ENCODE measurements at regions not wholly inside any gene's neighbourhood (a gene's known extent, or its start where the extent isn't known, plus 50 kb on each side); places are given as distances from the start of the nearest gene placed in this dataset.

DNA sequence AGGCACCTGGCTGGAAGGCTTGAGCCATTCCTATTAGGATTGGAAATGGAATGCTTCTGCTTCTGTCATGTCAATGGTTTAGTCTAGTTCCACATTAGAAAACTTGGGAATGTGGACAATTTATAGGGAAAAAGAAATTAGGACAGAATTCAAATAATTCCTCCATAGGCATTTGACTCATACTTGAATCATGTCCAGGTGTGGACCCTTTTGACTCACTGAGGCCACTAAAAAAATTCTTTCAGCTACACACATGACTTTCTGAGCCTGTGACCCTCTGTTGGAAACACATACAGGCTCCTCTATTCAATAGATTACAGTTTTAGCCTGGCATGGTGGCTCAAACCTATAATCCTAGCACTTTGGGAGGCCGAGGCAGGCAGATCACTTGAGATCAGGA is 100.5 kb downstream of the RASSF10 start:
- Histone ChIP-seq H3K79me2 (ENCODE audit: insufficient read depth, low read length) (no peaks in the 10 kb centered on the region), H3K36me3 (replicated peaks in 1 of 2; ENCODE audit: control insufficient read depth in 1 of 2, insufficient read depth in 2 of 2, low read length in 2 of 2) (no peaks in the 10 kb centered on the region), H3K27ac (ENCODE audit: extremely low read length, insufficient read depth, low read length) (no peak overlapping the region), H3K27me3 (ENCODE audit: control insufficient read depth in 1 of 2, insufficient read depth in 2 of 2, low read length in 2 of 2) (no peaks in the 10 kb centered on the region), H4K20me1 (ENCODE audit: insufficient read depth, low read length) (no peaks in the 10 kb centered on the region), H3K4me1 (ENCODE audit: insufficient read depth, low read length) (peaks cover 69% of the 10 kb centered on the region), H3K4me3 (replicated peaks in 1 of 3; ENCODE audit: insufficient read depth in 1 of 3, low read depth in 2 of 3, low read length in 3 of 3) (no peak overlapping the region), H3K9ac (ENCODE audit: insufficient read depth, low read depth, low read length) (no peak overlapping the region), H3K4me2 (ENCODE audit: low read depth, low read length) (no peak overlapping the region), H2AFZ (ENCODE audit: low read length) (no peak overlapping the region), H3K9me3 (ENCODE audit: low read length) (no peaks in the 10 kb centered on the region)
- TF ChIP-seq ZBTB7B (CRISPR knock-in tag; IDR thresholded peaks at IDR 0.05) (no peak), ZNF878 (CRISPR knock-in tag; IDR thresholded peaks at IDR 0.05) (no peak), ZNF816 (CRISPR knock-in tag; IDR thresholded peaks at IDR 0.05; ENCODE audit: borderline replicate concordance) (no peak), ELF3 (CRISPR knock-in tag; IDR thresholded peaks at IDR 0.05) (no peak), ZNF776 (CRISPR knock-in tag; IDR thresholded peaks at IDR 0.05) (no peak), ZNF607 (CRISPR knock-in tag; IDR thresholded peaks at IDR 0.05; ENCODE audit: borderline replicate concordance) (no peak), ZNF746 (CRISPR knock-in tag; IDR thresholded peaks at IDR 0.05) (no peak)
- TF ChIP-seq, protein P1, sequence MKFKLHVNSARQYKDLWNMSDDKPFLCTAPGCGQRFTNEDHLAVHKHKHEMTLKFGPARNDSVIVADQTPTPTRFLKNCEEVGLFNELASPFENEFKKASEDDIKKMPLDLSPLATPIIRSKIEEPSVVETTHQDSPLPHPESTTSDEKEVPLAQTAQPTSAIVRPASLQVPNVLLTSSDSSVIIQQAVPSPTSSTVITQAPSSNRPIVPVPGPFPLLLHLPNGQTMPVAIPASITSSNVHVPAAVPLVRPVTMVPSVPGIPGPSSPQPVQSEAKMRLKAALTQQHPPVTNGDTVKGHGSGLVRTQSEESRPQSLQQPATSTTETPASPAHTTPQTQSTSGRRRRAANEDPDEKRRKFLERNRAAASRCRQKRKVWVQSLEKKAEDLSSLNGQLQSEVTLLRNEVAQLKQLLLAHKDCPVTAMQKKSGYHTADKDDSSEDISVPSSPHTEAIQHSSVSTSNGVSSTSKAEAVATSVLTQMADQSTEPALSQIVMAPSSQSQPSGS (CRISPR knock-in tag; IDR thresholded peaks at IDR 0.05): no peak
- intact Hi-C loops (cut with micrococcal nuclease; ENCODE audit: unreplicated experiment): no loop called here
- in situ Hi-C loops (cut with HindIII; ENCODE audit: extremely low pct_ligation_motif_present, low pct_unique_long_range_greater_than_20kb): no loop called here
- ChIA-PET POLR2A (no interaction called here), CTCF (ENCODE audit: low intra/inter-chr PET ratio, low total read pairs) (no interaction called here)
- no peak for DNase-seq (ENCODE audit: low spot score)
- no peak for FAIRE-seq
- no TSS peak for BruUV-seq (replicated peaks)
- no peak for ATAC-seq
- 57% methylated on average over 1 of the region's 1 CpG for WGBS (ENCODE audit: low lambda C conversion rate)

DNA sequence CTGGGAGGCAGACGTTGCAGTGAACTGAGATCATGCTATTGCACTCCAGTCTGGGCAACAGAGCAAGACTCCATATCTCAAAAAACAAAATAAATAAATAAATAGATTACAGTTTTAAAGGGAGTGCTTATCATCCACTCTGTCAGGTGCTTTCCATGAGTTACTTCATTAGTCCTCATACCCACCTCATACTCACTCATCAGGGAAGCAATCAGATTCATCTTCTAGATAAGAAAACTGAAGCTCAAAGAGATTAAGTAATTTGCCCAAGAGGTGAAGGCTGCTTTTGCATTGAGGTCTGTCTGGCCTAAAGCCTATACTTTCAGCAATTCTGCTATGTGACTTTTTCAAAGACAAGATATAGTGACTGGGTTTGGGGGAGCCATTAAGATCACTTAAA is 101.0 kb downstream of the RASSF10 start:
- H2AFZ ChIP-seq (ENCODE audit: low read length): no peak overlapping the region
- H4K20me1 ChIP-seq (ENCODE audit: insufficient read depth, low read length): no peaks in the 10 kb centered on the region
- no peak for FAIRE-seq
- no peak overlapping the region for H3K4me3 ChIP-seq (replicated peaks in 1 of 3; ENCODE audit: insufficient read depth in 1 of 3, low read depth in 2 of 3, low read length in 3 of 3)
- intact Hi-C loops (cut with micrococcal nuclease; ENCODE audit: unreplicated experiment): no loop called here
- peaks cover 69% of the 10 kb centered on the region for H3K4me1 ChIP-seq (ENCODE audit: insufficient read depth, low read length)
- no TSS peak for BruUV-seq (replicated peaks)
- no peaks in the 10 kb centered on the region for H3K9me3 ChIP-seq (ENCODE audit: low read length)
- H3K27me3 ChIP-seq (ENCODE audit: control insufficient read depth in 1 of 2, insufficient read depth in 2 of 2, low read length in 2 of 2): no peaks in the 10 kb centered on the region
- no peak overlapping the region for H3K9ac ChIP-seq (ENCODE audit: insufficient read depth, low read depth, low read length)
- no peaks in the 10 kb centered on the region for H3K36me3 ChIP-seq (replicated peaks in 1 of 2; ENCODE audit: control insufficient read depth in 1 of 2, insufficient read depth in 2 of 2, low read length in 2 of 2)
- H3K4me2 ChIP-seq (ENCODE audit: low read depth, low read length): no peak overlapping the region
- POLR2A ChIA-PET: no interaction called here
- no peak overlapping the region for H3K27ac ChIP-seq (ENCODE audit: extremely low read length, insufficient read depth, low read length)
- 85% methylated on average over 1 of the region's 1 CpG for WGBS (ENCODE audit: low lambda C conversion rate)
- ATAC-seq: no peak
- CTCF ChIA-PET (ENCODE audit: low intra/inter-chr PET ratio, low total read pairs): no interaction called here
- in situ Hi-C loops (cut with HindIII; ENCODE audit: extremely low pct_ligation_motif_present, low pct_unique_long_range_greater_than_20kb): no loop called here
- H3K79me2 ChIP-seq (ENCODE audit: insufficient read depth, low read length): no peaks in the 10 kb centered on the region
- DNase-seq (ENCODE audit: low spot score): no peak
- TF ChIP-seq ZNF3 (CRISPR knock-in tag; IDR thresholded peaks at IDR 0.05) (no peak), EZH2 (conservative IDR thresholded peaks at IDR 0.05; ENCODE audit: low read depth, low read length) (no peak), SMYD3 (CRISPR knock-in tag; IDR thresholded peaks at IDR 0.05) (no peak), YY1 (IDR thresholded peaks at IDR 0.05; ENCODE audit: insufficient read depth, insufficient replicate concordance, low read depth, low read length) (no peak)
- TF ChIP-seq, protein P2, sequence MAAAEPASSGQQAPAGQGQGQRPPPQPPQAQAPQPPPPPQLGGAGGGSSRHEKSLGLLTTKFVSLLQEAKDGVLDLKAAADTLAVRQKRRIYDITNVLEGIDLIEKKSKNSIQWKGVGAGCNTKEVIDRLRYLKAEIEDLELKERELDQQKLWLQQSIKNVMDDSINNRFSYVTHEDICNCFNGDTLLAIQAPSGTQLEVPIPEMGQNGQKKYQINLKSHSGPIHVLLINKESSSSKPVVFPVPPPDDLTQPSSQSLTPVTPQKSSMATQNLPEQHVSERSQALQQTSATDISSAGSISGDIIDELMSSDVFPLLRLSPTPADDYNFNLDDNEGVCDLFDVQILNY (CRISPR knock-in tag; conservative IDR thresholded peaks at IDR 0.05): no peak
- TF ChIP-seq, protein P3, sequence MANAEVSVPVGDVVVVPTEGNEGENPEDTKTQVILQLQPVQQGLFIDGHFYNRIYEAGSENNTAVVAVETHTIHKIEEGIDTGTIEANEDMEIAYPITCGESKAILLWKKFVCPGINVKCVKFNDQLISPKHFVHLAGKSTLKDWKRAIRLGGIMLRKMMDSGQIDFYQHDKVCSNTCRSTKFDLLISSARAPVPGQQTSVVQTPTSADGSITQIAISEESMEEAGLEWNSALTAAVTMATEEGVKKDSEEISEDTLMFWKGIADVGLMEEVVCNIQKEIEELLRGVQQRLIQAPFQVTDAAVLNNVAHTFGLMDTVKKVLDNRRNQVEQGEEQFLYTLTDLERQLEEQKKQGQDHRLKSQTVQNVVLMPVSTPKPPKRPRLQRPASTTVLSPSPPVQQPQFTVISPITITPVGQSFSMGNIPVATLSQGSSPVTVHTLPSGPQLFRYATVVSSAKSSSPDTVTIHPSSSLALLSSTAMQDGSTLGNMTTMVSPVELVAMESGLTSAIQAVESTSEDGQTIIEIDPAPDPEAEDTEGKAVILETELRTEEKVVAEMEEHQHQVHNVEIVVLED (CRISPR knock-in tag; IDR thresholded peaks at IDR 0.05; ENCODE audit: borderline replicate concordance): no peak
- TF ChIP-seq, protein P4, sequence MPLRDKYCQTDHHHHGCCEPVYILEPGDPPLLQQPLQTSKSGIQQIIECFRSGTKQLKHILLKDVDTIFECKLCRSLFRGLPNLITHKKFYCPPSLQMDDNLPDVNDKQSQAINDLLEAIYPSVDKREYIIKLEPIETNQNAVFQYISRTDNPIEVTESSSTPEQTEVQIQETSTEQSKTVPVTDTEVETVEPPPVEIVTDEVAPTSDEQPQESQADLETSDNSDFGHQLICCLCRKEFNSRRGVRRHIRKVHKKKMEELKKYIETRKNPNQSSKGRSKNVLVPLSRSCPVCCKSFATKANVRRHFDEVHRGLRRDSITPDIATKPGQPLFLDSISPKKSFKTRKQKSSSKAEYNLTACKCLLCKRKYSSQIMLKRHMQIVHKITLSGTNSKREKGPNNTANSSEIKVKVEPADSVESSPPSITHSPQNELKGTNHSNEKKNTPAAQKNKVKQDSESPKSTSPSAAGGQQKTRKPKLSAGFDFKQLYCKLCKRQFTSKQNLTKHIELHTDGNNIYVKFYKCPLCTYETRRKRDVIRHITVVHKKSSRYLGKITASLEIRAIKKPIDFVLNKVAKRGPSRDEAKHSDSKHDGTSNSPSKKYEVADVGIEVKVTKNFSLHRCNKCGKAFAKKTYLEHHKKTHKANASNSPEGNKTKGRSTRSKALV (CRISPR knock-in tag; IDR thresholded peaks at IDR 0.05): no peak

All from HepG2 (cell line).